Epithelial cell of proximal tubule (primary cell): ENCODE measurements at regions not wholly inside any gene's neighbourhood (a gene's known extent, or its start where the extent isn't known, plus 50 kb on each side); places are given as distances from the start of the nearest gene placed in this dataset.
"Not testable (repeated sequence)": the region's sequence is repeated elsewhere in the genome, so short reads cannot be mapped to it uniquely, and the experiment has no call there.

Experiments used
- DNase-seq: peaks from one replicate; pipeline ENCODE4 v3.0.0-alpha.2; 2011; ENCODE audit warnings: low read depth
- H3K4me3 ChIP-seq: 2 replicates; pipeline ENCODE4 v1.5.1; 2011; ENCODE audit warnings: low read depth, mild to moderate bottlenecking, low read length
- CTCF ChIP-seq: conservative IDR thresholded peaks from 2 replicates; pipeline ENCODE4 v1.5.1; 2012; ENCODE audit warnings: low read depth, mild to moderate bottlenecking, low read length

- no peak overlapping the region for H3K4me3 ChIP-seq
- no peak for TF ChIP-seq CTCF
- DNase-seq: peak; percentile 94
Measured at GRCh38 chr5:82635561-82636288, 357.6 kb upstream of the RPS23 start.

GRCh38 chr5:82628364-82628910 lies 350.3 kb upstream of the RPS23 start:
- DNase-seq: no peak
- H3K4me3 ChIP-seq: no peak overlapping the region
- TF ChIP-seq CTCF: no peak

- not testable (repeated sequence) for H3K4me3 ChIP-seq, DNase-seq
Measured at GRCh38 chr5:82626905-82627591, 348.9 kb upstream of the RPS23 start.

- DNase-seq, H3K4me3 ChIP-seq: not testable (repeated sequence)
Measured at GRCh38 chr5:82626012-82626411, 347.9 kb upstream of the RPS23 start.

GRCh38 chr5:82624062-82624461 lies 345.9 kb upstream of the RPS23 start:
- H3K4me3 ChIP-seq: no peak overlapping the region
- no peak for TF ChIP-seq CTCF
- DNase-seq: no peak

GRCh38 chr5:82622711-82623514 lies 344.8 kb upstream of the RPS23 start:
- H3K4me3 ChIP-seq: no peak overlapping the region
- no peak for TF ChIP-seq CTCF
- DNase-seq: no peak

GRCh38 chr5:82622205-82622604 lies 344.1 kb upstream of the RPS23 start:
- no peak for TF ChIP-seq CTCF

More at GRCh38 chr5:82622205-82622604, 344.1 kb upstream of the RPS23 start:
- no peak for DNase-seq
- no peak overlapping the region for H3K4me3 ChIP-seq
